Urinary bladder (tissue), 3 donors: ENCODE measurements at regions not wholly inside any gene's neighbourhood (a gene's known extent, or its start where the extent isn't known, plus 50 kb on each side); places are given as distances from the start of the nearest gene placed in this dataset.
"Not testable (repeated sequence)": the region's sequence is repeated elsewhere in the genome, so short reads cannot be mapped to it uniquely, and the experiment has no call there.

Source experiments
- DNase-seq: peaks from one replicate; pipeline ENCODE4 v3.0.0-alpha.2; 2015; ENCODE audit errors: extremely low spot score
- H3K27ac ChIP-seq: one replicate; pipeline ENCODE4 v1.5.1; 2013; ENCODE audit warnings: low read depth, mild to moderate bottlenecking, moderate library complexity
- H3K36me3 ChIP-seq: one replicate; pipeline ENCODE4 v1.6.1; 2013; ENCODE audit warnings: mild to moderate bottlenecking, moderate library complexity; ENCODE audit not compliant: insufficient read depth
- H3K4me1 ChIP-seq: one replicate; pipeline ENCODE4 v1.6.1; 2013; ENCODE audit warnings: mild to moderate bottlenecking, moderate library complexity; ENCODE audit not compliant: insufficient read depth
- H3K4me3 ChIP-seq: one replicate; pipeline ENCODE4 v1.5.1; 2013; ENCODE audit warnings: low read depth, low read length
- WGBS: extraction: QIAGEN DNeasy Blood & Tissue Kit; methylation state at CpG from one replicate; pipeline ENCODE4 v1.1.7; 2013; 5-methylcytosine and 5-hydroxymethylcytosine counted together
- donor health status: healthy with polysubstance abuse.
- donor health status: healthy.

DNA sequence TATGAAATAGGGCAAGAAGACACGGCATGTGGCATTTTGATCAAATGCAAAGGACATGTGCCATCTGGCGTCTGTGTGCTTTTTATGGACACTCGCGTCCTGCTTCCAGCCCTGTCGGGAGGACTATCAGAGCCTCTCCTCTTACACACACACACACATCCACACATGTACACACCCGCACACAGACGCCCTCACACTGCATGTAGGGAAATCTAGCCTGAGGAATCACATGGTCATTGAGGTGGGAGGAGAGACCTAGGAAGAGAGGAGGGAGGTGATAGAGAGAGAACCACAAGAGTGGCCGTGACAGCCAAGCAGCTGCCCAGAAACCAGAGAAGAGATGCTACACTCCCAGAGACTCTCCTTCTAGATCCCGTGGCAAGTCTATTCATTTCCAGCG is 105.9 kb upstream of the CDYL start:
- WGBS: 78% methylated on average over 10 of the region's 10 CpGs
- DNase-seq: no peak
- no peak overlapping the region for H3K27ac ChIP-seq
- no peaks in the 10 kb centered on the region for H3K4me1 ChIP-seq
- H3K4me3 ChIP-seq: no peak overlapping the region
- no peaks in the 10 kb centered on the region for H3K36me3 ChIP-seq

DNA sequence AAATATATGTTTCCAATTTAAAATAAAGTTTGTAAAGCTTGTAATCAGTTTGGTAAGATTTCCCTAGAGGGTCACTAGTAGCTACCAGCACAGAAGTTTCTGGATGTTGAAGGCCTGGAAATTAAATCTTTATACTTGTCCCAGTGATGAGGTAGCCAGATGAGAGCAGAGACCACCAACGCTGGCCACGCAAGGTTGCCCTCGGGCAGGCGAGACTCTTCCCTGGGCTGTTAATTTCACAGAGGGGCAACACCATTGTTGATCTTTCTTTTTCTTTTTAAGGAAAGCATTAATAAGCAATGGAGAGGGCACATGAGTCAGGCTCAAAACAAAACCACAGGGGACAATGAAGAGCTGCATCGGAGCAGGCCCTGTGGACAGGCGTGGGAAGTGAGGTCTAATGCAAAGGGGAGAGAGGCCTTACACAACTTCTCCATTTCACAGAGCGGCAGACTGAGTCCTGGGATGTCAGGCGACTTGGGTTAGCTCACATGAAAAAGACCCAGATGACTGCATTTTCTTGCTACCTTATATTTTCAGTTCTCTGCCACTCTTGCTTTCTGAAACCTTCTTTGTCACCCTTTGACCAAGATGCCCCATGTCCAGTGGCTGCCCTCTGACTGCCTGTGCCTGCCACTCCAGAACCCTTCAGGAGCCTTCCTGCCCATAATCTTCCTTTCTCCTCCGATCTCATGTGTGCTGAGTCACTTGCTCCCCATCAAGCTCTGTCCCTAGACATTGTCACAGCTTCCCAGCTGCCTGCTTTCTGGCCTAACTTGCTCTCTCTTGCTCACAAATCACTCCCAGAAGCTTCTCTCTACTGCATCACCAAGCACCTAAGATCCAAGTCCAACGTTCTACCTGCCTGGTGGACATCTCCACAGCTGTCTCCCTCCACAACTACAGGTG is 107.7 kb upstream of the CDYL start:
- Histone ChIP-seq H3K27ac (no peak overlapping the region), H3K36me3 (no peaks in the 10 kb centered on the region), H3K4me3 (no peak overlapping the region), H3K4me1 (no peaks in the 10 kb centered on the region)
- DNase-seq: no peak
- 86% methylated on average over 10 of the region's 10 CpGs for WGBS

GRCh38 chr6:4667591-4667990 is 108.6 kb upstream of the CDYL start:
- WGBS: 83% methylated on average over 2 of the region's 2 CpGs
- no peaks in the 10 kb centered on the region for H3K36me3 ChIP-seq
- DNase-seq: no peak
- H3K4me3 ChIP-seq: no peak overlapping the region
- H3K27ac ChIP-seq: no peak overlapping the region
- no peaks in the 10 kb centered on the region for H3K4me1 ChIP-seq

GRCh38 chr6:4666886-4667513 is 109.2 kb upstream of the CDYL start:
- no peaks in the 10 kb centered on the region for H3K36me3 ChIP-seq
- no peaks in the 10 kb centered on the region for H3K4me1 ChIP-seq
- H3K27ac ChIP-seq: no peak overlapping the region
- DNase-seq: no peak
- no peak overlapping the region for H3K4me3 ChIP-seq
- WGBS: 97% methylated on average over 3 of the region's 3 CpGs

GRCh38 chr6:4665489-4666417 is 110.5 kb upstream of the CDYL start:
- H3K4me3 ChIP-seq: no peak overlapping the region
- H3K4me1 ChIP-seq: no peaks in the 10 kb centered on the region
- no peaks in the 10 kb centered on the region for H3K36me3 ChIP-seq
- H3K27ac ChIP-seq: no peak overlapping the region
- no peak for DNase-seq
- 73% methylated on average over 7 of the region's 7 CpGs for WGBS

- no peaks in the 10 kb centered on the region for H3K4me1 ChIP-seq
- no peak overlapping the region for H3K4me3 ChIP-seq
- 92% methylated on average over 6 of the region's 6 CpGs for WGBS
- H3K27ac ChIP-seq: no peak overlapping the region
- H3K36me3 ChIP-seq: no peaks in the 10 kb centered on the region
- no peak for DNase-seq
Observed at GRCh38 chr6:4664911-4665310, 111.3 kb upstream of the CDYL start.

DNA sequence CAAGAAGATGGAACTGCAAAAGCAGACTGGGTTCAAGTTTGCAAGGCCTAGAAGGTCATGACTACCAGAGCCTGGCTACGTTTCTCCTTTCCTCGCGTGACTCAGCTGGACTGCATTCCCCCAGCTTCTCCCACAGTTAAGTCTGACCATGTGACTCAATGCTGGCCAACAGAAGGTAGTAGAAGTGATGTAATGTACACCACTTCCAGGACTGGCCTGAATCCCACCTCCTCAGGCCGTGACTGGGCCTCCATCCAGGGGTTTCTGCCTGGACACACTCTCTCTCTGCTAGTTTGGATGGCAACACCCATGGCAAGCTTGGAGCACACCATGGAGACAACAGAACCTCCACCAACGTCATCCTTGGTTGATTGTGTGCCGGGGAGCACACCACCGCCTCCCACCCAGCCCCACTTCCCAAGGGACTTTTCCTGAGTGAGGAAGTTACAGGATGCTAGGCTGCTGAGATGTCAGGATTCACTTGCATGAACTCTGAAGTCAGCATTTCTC is 112.0 kb upstream of the CDYL start:
- Histone ChIP-seq H3K4me1 (no peaks in the 10 kb centered on the region), H3K36me3 (no peaks in the 10 kb centered on the region), H3K4me3 (no peak overlapping the region), H3K27ac (no peak overlapping the region)
- WGBS: 51% methylated on average over 7 of the region's 7 CpGs
- DNase-seq: no peak

GRCh38 chr6:4662886-4663285 is 113.3 kb upstream of the CDYL start:
- 67% methylated on average over 7 of the region's 7 CpGs for WGBS
- Histone ChIP-seq H3K36me3 (no peaks in the 10 kb centered on the region), H3K4me3 (no peak overlapping the region), H3K27ac (no peak overlapping the region), H3K4me1 (no peaks in the 10 kb centered on the region)
- DNase-seq: no peak

- WGBS: 89% methylated on average over 8 of the region's 8 CpGs
- no peak overlapping the region for H3K27ac ChIP-seq
Observed at GRCh38 chr6:4661391-4661790, 114.8 kb upstream of the CDYL start.

DNA sequence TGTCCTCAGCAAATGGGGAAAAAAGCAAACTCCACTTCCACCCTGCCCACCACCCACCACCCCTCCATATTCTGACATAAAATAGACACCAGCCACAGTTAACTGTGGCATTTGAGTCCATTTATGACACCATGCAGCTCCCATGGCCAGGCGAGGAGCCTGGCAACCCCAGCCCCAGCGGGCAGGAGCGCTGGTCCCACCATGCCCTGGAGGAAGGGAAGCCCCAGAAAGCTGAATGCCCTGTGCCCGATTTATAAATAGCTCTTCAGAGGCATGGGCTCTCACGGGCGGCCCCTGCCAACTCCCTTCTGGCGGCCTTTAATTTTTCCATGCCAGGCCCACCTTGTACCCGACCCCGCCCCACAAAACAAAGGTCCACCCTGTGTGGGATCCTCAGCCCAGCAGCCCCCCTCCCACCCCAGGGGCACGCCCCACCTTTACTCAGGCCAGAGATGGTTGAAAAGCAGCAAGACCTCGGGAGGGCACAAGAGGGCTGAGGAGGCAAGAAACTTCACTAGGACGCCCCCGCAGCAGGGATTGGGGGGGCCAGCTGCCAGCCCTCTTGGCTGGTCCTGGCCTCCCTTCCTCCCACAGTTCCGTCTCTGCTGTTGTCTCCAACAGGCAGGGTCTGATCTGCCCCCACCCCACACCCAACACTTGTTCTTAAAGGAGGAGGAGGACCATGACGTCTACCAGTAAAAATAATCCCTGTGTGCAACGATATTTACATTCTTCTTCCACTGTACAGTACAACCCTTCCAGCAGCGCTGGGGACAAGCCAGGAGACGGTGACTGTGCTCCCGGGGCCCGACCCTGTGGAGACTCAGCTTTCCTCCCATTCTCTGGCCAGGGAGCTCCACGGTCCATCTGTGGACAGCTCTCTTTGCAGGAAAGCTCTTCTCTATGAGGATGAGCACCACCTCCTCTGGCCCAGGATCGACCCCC is 115.6 kb upstream of the CDYL start:
- Histone ChIP-seq H3K36me3 (no peaks in the 10 kb centered on the region), H3K4me3 (no peak overlapping the region), H3K27ac (no peak overlapping the region), H3K4me1 (no peaks in the 10 kb centered on the region)
- WGBS: 57% methylated on average over 22 of the region's 22 CpGs
- no peak for DNase-seq

More at GRCh38 chr6:4661391-4661790, 114.8 kb upstream of the CDYL start:
- no peak for DNase-seq
- Histone ChIP-seq H3K36me3 (no peaks in the 10 kb centered on the region), H3K4me1 (no peaks in the 10 kb centered on the region), H3K4me3 (no peak overlapping the region)

GRCh38 chr6:4659719-4660118 is 116.5 kb upstream of the CDYL start:
- WGBS: 100% methylated on average over 1 of the region's 2 CpGs
- DNase-seq, H3K4me1 ChIP-seq, H3K4me3 ChIP-seq, H3K36me3 ChIP-seq, H3K27ac ChIP-seq: not testable (repeated sequence)

- Histone ChIP-seq H3K4me1 (no peaks in the 10 kb centered on the region), H3K27ac (no peak overlapping the region), H3K4me3 (no peak overlapping the region), H3K36me3 (no peaks in the 10 kb centered on the region)
- DNase-seq: no peak
- 83% methylated on average over 6 of the region's 6 CpGs for WGBS
Observed at GRCh38 chr6:4658486-4658885, 117.7 kb upstream of the CDYL start.
